Kidney (tissue), 13 donors: ENCODE measurements at regions not wholly inside any gene's neighbourhood (a gene's known extent, or its start where the extent isn't known, plus 50 kb on each side); places are given as distances from the start of the nearest gene placed in this dataset.

Source experiments
- DNase-seq, 5 donors: peaks; one replicate each; pipeline ENCODE4 v3.0.0-alpha.2; 2013 to 2020
- FAIRE-seq: peaks from 2 replicates; lab custom pipeline; 2012; peaks lifted over from hg19 to GRCh38; lab: Jason Lieb, UNC
- H3K27ac ChIP-seq, 2 donors: one replicate each; pipeline ENCODE4 v1.7.0; 2013; ENCODE audit warnings: low read depth in 2 of 2, low read length in 2 of 2, inconsistent platforms in 1 of 2
- H3K27me3 ChIP-seq: one replicate; pipeline ENCODE4 v1.7.1; 2013; ENCODE audit warnings: low read length, inconsistent platforms; ENCODE audit not compliant: control insufficient read depth, insufficient read depth
- H3K36me3 ChIP-seq, 3 donors: one replicate each; pipeline versions ENCODE4 v1.7.0 to v1.7.1; 2013; ENCODE audit warnings: low read length in 3 of 3, control low read depth in 1 of 3, inconsistent platforms in 1 of 3; ENCODE audit not compliant: insufficient read depth in 3 of 3, control insufficient read depth in 2 of 3
- H3K4me1 ChIP-seq, 3 donors: one replicate each; pipeline versions ENCODE4 v1.7.0 to v1.7.1; 2013; ENCODE audit warnings: low read length in 3 of 3, inconsistent platforms in 1 of 3, low read depth in 1 of 3; ENCODE audit not compliant: control insufficient read depth in 2 of 3, insufficient read depth in 2 of 3
- H3K4me3 ChIP-seq, 3 donors: one replicate each; pipeline versions ENCODE4 v1.7.0 to v1.8.1; 2013; ENCODE audit warnings: low read length in 3 of 3, control low read depth in 1 of 3, inconsistent platforms in 1 of 3
- H3K9ac ChIP-seq, 3 donors: one replicate each; pipeline versions ENCODE4 v1.7.0 to v1.7.1; 2013; ENCODE audit warnings: low read length in 3 of 3, control low read depth in 1 of 3, inconsistent platforms in 1 of 3
- H3K9me3 ChIP-seq, 3 donors: one replicate each; pipeline versions ENCODE4 v1.7.0 to v1.7.1; 2013; ENCODE audit warnings: low read length in 3 of 3, control low read depth in 1 of 3, inconsistent platforms in 1 of 3; ENCODE audit not compliant: control insufficient read depth in 2 of 3, insufficient read depth in 1 of 3
- intact Hi-C: fragments of 100-400 bp; cut with DNase I; formaldehyde crosslinking; loops from one replicate; pipeline ENCODE4 v1.11.1; 2022
- TF ChIP-seq, protein P1 (sequence below): IDR thresholded peaks from 3 replicates; pipeline ENCODE4 v1.5.1; 2012; ENCODE audit warnings: mild to moderate bottlenecking, moderate library complexity, borderline replicate concordance; ENCODE audit not compliant: insufficient read depth; ENCODE audit errors: extremely low read depth
- donor health status: control.
- donor health status: control.
- donor health status: control.
- donor health status: control.
- donor health status: control.
- donor health status: DM: yes; HTN: yes; CAD: no.
- donor health status: Normal renal cell carcinoma (clear cell type).

DNA sequence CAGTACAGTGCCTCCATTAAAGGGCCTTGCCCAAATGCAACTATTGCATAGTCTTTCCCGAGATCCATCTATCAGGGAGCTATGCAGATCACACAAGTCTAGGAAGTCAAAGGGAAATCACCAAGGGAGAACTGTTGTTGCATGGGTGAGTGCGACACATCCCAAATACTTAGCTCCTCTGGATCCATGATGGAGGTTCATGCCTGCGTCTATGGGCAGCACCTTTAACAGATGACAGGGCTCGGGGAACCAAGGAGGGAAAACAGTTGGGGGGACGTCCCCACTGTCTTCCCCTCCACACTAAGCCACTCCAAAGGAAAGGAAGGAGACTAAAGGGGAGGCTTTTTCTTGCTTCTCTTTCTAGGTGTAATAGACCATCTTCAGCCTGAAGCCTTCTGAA lies 552.8 kb upstream of the PKDCC start:
- Histone ChIP-seq H3K4me3 (no peak overlapping the region), H3K27me3 (no peaks in the 10 kb centered on the region), H3K4me1 (no peaks in the 10 kb centered on the region), H3K9me3 (peaks cover 2 to 50% (median 19%) of the 10 kb centered on the region in 3 donors), H3K27ac (no peak overlapping the region), H3K9ac (no peak overlapping the region), H3K36me3 (no peaks in the 10 kb centered on the region)
- DNase-seq: no peak
- TF ChIP-seq, protein P1, sequence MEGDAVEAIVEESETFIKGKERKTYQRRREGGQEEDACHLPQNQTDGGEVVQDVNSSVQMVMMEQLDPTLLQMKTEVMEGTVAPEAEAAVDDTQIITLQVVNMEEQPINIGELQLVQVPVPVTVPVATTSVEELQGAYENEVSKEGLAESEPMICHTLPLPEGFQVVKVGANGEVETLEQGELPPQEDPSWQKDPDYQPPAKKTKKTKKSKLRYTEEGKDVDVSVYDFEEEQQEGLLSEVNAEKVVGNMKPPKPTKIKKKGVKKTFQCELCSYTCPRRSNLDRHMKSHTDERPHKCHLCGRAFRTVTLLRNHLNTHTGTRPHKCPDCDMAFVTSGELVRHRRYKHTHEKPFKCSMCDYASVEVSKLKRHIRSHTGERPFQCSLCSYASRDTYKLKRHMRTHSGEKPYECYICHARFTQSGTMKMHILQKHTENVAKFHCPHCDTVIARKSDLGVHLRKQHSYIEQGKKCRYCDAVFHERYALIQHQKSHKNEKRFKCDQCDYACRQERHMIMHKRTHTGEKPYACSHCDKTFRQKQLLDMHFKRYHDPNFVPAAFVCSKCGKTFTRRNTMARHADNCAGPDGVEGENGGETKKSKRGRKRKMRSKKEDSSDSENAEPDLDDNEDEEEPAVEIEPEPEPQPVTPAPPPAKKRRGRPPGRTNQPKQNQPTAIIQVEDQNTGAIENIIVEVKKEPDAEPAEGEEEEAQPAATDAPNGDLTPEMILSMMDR: no peak
- intact Hi-C loops: no loop called here
- FAIRE-seq: no peak

DNA sequence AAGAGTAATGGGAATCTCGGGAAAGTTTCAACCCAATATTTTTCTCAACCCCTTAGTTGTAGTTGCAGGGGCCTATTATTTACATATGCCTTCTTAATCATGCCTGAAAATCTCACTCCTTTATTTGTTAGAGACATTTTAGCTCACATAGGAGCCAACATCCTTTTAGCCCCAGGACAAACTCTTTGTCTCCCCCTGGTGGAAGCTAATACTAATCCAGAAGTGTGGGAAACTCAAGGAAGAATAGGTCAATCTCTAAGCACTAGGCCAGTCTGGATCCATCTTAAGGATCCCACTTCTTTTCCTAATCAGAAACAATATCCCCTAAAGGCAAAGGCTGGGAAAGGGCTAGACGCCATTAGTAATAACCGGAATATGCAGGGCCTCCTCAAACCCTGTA lies 550.9 kb upstream of the PKDCC start:
- H3K27ac ChIP-seq: no peak overlapping the region
- no peak overlapping the region for H3K4me3 ChIP-seq
- H3K9ac ChIP-seq: no peak overlapping the region
- no peaks in the 10 kb centered on the region for H3K4me1 ChIP-seq
- DNase-seq (no peak), FAIRE-seq (no peak)
- H3K36me3 ChIP-seq: no peaks in the 10 kb centered on the region
- peaks cover 3 to 57% (median 19%) of the 10 kb centered on the region in 3 donors for H3K9me3 ChIP-seq
- intact Hi-C loops: no loop called here
- TF ChIP-seq, protein P1: no peak
- no peaks in the 10 kb centered on the region for H3K27me3 ChIP-seq

DNA sequence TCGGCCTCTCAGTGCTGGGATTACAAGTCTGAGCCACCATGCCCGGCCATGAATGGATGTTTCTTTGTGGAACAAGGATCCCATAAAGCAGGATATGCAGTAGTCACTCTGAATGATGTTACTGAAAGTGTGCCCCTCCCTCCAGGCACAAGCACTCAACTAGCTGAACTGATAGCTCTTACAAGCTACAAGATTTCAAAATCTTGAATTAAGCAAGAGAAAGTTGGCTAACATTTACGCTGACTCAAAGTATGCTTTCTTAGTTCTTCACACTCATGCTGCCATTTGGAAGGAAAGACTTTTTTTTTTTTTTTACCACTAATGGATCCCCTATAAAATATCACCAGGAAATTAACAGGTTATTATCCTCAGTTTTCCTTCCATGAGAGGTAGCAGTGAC lies 549.0 kb upstream of the PKDCC start:
- TF ChIP-seq, protein P1: no peak
- DNase-seq (no peak), FAIRE-seq (no peak)
- Histone ChIP-seq H3K27me3 (no peaks in the 10 kb centered on the region), H3K36me3 (no peaks in the 10 kb centered on the region), H3K9ac (no peak overlapping the region), H3K9me3 (peaks cover 3 to 53% (median 14%) of the 10 kb centered on the region in 3 donors), H3K27ac (no peak overlapping the region), H3K4me1 (no peaks in the 10 kb centered on the region), H3K4me3 (no peak overlapping the region)
- intact Hi-C loops: no loop called here

DNA sequence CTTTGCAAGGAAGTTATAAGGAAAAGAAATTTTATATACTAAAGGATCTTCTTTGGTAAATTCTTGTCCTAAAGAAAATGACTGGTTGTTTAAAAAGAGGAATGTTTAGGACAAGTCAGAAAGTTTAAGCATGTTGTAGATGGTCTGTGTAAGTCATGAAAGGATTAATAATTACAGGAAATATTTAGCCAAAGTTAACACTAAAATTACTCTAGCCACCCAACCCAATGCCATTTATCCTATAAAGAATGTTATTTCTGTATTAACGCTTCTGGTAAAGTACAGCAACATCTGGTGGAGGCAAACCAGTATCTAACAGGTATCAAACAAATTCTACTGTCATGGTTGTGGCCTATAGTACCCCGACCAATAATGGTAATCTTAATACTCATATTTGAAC lies 546.9 kb upstream of the PKDCC start:
- TF ChIP-seq, protein P1: no peak
- H3K4me3 ChIP-seq: no peak overlapping the region
- intact Hi-C loops: no loop called here
- H3K27me3 ChIP-seq: no peaks in the 10 kb centered on the region
- H3K9me3 ChIP-seq: peaks cover 2 to 32% (median 5%) of the 10 kb centered on the region in 3 donors
- no peaks in the 10 kb centered on the region for H3K36me3 ChIP-seq
- DNase-seq: no peak
- no peak overlapping the region for H3K9ac ChIP-seq
- no peaks in the 10 kb centered on the region for H3K4me1 ChIP-seq
- FAIRE-seq: no peak
- no peak overlapping the region for H3K27ac ChIP-seq
